GM19455 (cell line): ENCODE measurements at regions not wholly inside any gene's neighbourhood (a gene's known extent, or its start where the extent isn't known, plus 50 kb on each side); places are given as distances from the start of the nearest gene placed in this dataset.

Experiments
- ATAC-seq: cut with Tn5 transposase; IDR thresholded peaks from one replicate; pipeline ENCODE4 v1.9.1; 2021; ENCODE audit not compliant: unreplicated experiment

DNA sequence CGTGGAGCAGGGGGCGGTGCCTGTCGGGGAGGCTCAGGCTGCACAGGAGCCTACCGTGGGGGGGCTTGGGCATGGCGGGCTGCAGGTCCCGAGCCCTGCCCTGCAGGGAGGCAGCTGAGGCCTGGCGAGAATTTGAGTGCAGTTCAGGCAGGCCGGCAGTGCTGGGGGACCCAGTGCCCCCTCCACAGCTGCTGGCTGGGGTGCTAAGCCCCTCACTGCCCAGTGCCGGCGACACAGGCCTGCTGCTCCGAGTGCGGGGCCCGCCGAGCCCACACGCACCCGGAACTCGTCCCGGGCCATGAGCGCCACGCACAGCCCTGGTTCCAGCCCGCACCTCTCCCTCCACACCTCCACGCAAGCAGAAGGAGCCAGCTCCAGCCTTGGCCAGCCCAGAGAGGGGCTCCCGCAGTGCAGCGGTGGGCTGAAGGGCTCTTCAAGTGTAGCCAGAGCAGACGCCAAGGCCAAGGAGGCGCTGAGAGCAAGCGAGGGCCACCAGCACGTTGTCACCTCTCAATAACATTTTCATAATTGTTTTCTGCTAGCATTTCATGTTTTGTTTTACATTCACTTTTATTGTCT, 1378.9 kb upstream of the CELF4 start:
- no peak for ATAC-seq

- ATAC-seq = peak; percentile 6
Observed at GRCh38 chr18:38941711-38942561, 1376.3 kb upstream of the CELF4 start.

DNA sequence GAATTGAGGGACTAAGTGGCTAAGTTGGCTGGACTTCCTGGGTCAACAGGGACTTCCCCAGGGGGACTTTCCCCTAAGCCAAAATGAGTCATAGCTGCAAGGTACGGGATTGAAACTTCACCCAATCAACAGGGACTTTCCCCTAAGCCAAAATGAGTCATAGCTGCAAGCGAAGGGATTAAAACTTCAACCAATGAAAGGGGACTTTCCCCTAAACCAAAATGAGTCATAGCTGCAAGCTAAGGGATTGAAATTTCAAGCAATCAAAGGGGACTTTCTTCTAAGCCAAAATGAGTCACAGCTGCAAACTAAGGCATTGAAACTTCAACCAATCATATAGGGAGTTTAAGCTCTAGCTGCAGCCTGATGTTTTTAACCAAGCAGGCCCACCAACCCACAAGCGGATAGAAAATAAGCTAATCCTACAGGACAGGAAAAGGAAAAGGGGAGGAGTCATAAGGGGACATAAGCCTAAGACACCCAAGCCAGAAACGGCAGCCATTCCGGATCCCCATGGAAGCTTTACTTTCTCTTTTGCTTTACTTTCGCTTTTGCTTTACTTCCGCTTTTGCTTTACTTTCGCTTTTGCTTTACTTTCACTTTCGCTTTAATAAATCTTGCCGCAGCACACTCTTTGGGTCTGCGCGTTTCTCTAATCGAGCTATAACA, 1375.4 kb upstream of the CELF4 start:
- peak; percentile 79 for ATAC-seq

DNA sequence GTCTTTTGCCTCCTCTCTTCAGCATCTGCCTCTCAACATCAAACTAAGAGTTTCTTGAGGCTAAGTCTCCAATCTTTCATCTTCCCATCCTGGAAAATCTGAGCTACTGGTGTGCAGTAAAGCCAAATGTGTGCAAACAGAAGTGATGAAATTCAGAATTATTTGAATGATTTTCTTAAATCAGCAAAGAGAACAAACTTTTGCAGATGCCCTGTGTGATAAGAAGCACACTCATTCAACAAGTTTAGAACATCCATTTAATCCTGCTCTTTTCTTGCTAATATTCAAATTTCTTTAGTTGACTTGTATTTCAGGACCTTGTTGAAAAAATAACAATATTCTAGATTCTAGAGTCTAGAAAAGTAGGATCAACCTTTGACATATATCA, 1374.9 kb upstream of the CELF4 start:
- ATAC-seq = peak; percentile 21

GRCh38 chr18:38933910-38934510, 1368.4 kb upstream of the CELF4 start:
- ATAC-seq = no peak

DNA sequence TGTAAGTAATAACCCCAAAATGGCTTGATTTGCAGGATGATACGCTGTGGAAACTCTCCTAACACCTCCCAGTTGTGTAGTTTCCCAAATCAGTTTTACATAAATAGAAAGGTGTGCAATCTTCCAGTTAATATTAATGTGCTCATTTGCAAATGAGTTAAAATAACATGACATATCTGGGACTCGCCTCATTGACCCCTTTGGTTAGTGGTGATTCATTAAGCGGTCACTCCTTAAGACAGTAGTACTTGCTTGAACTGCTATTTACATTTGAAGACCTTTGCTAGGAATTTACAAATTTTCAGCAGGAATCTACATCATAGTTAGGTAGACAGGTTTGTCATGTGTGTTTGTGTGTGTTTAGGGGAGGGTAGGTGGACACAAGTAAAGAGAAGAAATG, 1367.7 kb upstream of the CELF4 start:
- ATAC-seq = no peak

- no peak for ATAC-seq
Observed at GRCh38 chr18:38932752-38933151, 1367.2 kb upstream of the CELF4 start.

GRCh38 chr18:38931754-38932050, 1366.1 kb upstream of the CELF4 start:
- no peak for ATAC-seq

DNA sequence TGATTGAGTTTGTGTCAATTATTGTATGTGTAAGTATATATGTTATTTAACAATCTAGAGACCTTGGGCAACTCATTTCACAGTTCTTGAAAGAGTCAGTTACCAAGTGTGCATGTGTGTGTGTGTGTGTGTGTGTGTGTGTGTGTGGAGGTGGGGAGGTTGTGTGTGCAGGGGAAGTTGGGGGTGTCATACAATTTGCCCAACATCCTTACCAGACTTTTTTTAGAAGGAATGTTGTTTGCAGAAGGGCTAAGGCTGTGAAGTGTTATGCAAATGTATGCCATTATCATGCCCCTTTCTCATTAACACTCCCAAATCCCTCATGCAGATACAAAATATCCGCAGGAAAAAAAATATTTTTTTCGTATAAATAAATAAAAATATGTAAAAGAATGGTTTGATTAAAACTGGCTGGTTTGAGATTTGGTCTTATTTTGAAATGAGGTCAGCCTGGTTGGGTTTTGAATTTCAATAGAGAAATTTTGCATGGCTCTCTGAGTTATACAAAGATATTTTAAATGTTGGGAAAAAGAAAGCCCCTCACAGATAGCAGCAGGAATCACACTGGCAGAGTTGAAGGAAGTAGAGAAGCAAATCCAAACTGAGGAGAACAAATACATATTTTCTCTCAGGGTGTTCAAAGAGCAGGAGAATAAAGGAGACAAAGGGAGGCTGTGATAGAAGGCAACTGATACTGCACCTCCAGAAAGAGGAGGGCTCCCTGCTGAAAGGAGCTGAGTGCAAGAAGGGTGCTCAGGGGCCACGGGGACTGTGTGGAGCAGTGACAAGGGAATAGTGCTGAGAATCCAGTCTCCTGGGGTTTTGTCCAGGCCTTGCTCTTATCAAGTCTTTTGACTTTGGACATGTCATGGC, 1365.5 kb upstream of the CELF4 start:
- ATAC-seq = no peak

DNA sequence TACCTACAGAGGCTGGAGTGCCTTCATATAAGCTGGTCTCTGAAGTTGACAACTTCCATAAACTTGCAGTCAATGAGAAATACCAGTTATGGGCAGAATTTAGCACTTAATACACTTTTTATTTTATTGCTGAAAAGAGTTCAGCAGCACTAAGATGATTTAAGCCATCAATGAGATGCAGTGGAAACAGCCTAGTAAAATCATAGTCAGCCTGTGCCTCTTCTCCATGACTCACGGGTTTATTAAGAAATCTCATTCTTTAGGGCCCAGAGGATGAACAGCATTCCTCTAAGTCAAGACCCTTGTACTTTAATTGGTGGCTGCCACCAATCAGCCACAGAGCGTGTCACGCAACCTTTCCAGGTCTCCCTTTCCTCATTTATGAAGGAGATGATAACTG, 1357.9 kb upstream of the CELF4 start:
- ATAC-seq = no peak

- ATAC-seq = no peak
Observed at GRCh38 chr18:38923126-38923525, 1357.5 kb upstream of the CELF4 start.

GRCh38 chr18:38909972-38910371, 1344.4 kb upstream of the CELF4 start:
- no peak for ATAC-seq

DNA sequence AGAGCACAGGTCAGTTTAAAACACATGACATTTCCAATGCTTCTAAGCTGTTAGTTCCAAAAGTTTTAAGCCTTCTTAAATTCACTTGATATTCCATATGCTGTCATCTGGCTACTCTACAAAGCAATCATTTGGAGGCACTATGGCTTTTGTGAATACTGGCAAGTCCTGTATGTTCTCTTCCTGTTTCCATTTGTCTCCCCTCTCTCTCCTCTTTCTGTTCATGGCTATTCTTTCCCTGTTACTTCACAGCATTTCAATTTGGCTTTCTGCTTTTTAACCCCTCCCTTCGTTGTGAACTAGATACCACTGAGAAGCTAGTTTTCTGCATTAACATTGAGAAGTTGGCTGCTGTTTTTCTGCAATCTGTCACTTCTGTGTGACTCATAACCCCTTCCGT, 1337.2 kb upstream of the CELF4 start:
- ATAC-seq = no peak

- ATAC-seq = no peak
Observed at GRCh38 chr18:38900445-38900844, 1334.8 kb upstream of the CELF4 start.

- no peak for ATAC-seq
Observed at GRCh38 chr18:38900031-38900430, 1334.4 kb upstream of the CELF4 start.

DNA sequence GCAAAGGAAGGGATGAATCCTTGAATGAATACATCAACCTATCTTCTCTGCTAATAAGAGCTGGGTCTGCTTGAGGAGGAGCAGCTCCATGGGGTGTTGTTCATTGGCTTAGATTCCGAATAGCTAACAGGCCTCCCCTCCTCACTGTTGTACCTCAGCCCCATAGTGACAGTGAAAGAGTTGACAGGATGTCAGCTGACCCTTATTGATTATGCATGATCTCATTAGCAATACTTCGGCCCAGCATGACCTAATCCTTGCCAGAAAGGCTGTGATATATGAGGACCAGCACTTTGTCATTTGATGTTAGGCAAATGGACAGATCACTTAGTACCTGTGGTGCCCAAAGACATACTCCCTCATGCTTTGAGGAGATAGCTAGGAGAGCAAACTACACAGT, 1333.7 kb upstream of the CELF4 start:
- no peak for ATAC-seq

GRCh38 chr18:38898167-38898566, 1332.6 kb upstream of the CELF4 start:
- no peak for ATAC-seq

GRCh38 chr18:38895560-38895959, 1330.0 kb upstream of the CELF4 start:
- ATAC-seq = no peak

GRCh38 chr18:38887671-38888020, 1322.0 kb upstream of the CELF4 start:
- ATAC-seq = no peak

- ATAC-seq = no peak
Observed at GRCh38 chr18:38886861-38887670, 1321.5 kb upstream of the CELF4 start.
